A673 (cell line): ENCODE measurements at regions not wholly inside any gene's neighbourhood (a gene's known extent, or its start where the extent isn't known, plus 50 kb on each side); places are given as distances from the start of the nearest gene placed in this dataset.

ENCODE experiments used
- EZH2 ChIP-seq: fragments of 200-600 bp; sonication (generic); IDR thresholded peaks from 2 replicates; pipeline ENCODE4 v1.6.1; 2017; ENCODE audit warnings: borderline replicate concordance, low read depth, mild to moderate bottlenecking, mixed read lengths, antibody characterized with exemption, low read length; ENCODE audit not compliant: poor library complexity, severe bottlenecking
- TF ChIP-seq, protein P1 (sequence below): fragments of 300-800, 200-600 bp; sonication (generic); conservative IDR thresholded peaks from 2 replicates; pipeline ENCODE4 v1.5.1; 2017; ENCODE audit warnings: low read depth, mild to moderate bottlenecking, antibody characterized with exemption, low read length, moderate library complexity, mixed read lengths

DNA sequence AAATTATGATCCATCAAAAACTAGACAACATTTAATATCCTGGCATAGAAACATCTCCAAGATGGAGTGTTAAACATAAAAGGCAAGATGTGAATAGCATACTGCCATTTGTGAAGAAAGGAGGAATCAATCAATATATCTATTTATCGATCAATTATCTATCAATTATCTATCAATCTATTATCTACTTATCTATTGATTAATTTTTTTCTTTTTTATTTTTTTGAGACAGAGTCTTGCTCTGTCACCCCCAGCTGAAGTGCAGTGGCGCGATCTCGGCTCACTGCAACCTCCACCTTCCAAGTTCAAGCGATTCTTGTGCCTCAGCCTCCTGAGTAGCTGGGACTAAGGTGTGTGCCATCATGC, 117.0 kb upstream of the RFLNA start:
- TF ChIP-seq EZH2, result no peak
- TF ChIP-seq, protein P1, sequence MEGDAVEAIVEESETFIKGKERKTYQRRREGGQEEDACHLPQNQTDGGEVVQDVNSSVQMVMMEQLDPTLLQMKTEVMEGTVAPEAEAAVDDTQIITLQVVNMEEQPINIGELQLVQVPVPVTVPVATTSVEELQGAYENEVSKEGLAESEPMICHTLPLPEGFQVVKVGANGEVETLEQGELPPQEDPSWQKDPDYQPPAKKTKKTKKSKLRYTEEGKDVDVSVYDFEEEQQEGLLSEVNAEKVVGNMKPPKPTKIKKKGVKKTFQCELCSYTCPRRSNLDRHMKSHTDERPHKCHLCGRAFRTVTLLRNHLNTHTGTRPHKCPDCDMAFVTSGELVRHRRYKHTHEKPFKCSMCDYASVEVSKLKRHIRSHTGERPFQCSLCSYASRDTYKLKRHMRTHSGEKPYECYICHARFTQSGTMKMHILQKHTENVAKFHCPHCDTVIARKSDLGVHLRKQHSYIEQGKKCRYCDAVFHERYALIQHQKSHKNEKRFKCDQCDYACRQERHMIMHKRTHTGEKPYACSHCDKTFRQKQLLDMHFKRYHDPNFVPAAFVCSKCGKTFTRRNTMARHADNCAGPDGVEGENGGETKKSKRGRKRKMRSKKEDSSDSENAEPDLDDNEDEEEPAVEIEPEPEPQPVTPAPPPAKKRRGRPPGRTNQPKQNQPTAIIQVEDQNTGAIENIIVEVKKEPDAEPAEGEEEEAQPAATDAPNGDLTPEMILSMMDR, result no peak
